ENCODE measurements at regions not wholly inside any gene's neighbourhood (a gene's known extent, or its start where the extent isn't known, plus 50 kb on each side); places are given as distances from the start of the nearest gene placed in this dataset.
A peak's percentile ranks its signal among the peaks of the same experiment; 100 is the strongest.

- no peak overlapping the region for H3K27ac ChIP-seq
- 8 to 85% (median 61%) methylated on average over 2 to 5 of the region's 5 CpGs for WGBS, 10 experiments
These were observed 58.5 kb downstream of the IGLL5 start for GRCh38 chr22:22946131-22946530.

GRCh38 chr22:22948651-22949571, 61.3 kb downstream of the IGLL5 start:
- in situ Hi-C loops (cut with MboI; ENCODE audit: low pct_unique_long_range_greater_than_20kb in 2 of 9, low sequenced_read_pairs in 9 of 9, unreplicated experiment in 9 of 9), result no loop called here
- WGBS, 10 experiments, result 0 to 87% (median 64%) methylated on average over 1 to 7 of the region's 10 CpGs; no CpG with 5 or more reads in 1 of the 10 experiments
- no peak overlapping the region for H3K4me3 ChIP-seq
- H3K27ac ChIP-seq, result peak overlapping the region; percentile 39 to 44
- no peaks in the 10 kb centered on the region for H3K4me1 ChIP-seq (replicated peaks in 1 of 2)
- ATAC-seq (replicated peaks in 6 of 8), result peak in 4 of 8 experiments; percentile 25 to 61 (median 43)

More at GRCh38 chr22:22946131-22946530, 58.5 kb downstream of the IGLL5 start:
- no peak for ATAC-seq (replicated peaks in 6 of 8)
- Histone ChIP-seq H3K4me1 (replicated peaks in 1 of 2) (no peaks in the 10 kb centered on the region), H3K4me3 (no peak overlapping the region)
- in situ Hi-C loops (cut with MboI; ENCODE audit: low pct_unique_long_range_greater_than_20kb in 2 of 9, low sequenced_read_pairs in 9 of 9, unreplicated experiment in 9 of 9), result no loop called here

DNA sequence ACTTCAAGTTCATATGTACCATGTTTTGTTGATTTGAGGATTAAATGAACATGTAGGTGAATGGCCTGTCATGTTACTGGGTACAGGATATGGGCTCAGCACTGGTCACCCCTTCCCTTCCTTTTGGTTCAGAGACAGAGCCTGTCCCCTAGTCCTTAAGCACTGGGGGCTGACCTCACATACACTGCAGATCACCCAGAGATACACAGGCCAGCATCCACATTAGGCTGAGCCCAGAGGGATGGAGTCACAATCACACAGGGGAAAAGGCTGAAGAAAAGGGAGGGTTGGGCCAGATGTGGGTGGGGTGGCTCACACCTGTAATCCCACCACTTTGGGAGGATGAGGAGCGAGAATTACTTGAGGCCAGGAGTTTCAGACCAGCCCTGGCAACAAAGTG, 62.3 kb downstream of the IGLL5 start:
- ATAC-seq (replicated peaks in 6 of 8), result no peak
- H3K4me3 ChIP-seq, result no peak overlapping the region
- no peaks in the 10 kb centered on the region for H3K4me1 ChIP-seq (replicated peaks in 1 of 2)
- no peak overlapping the region for H3K27ac ChIP-seq
- 25% methylated on average over 1 of the region's 1 CpG; no CpG with 5 or more reads in 9 of the 10 experiments for WGBS, 10 experiments
- in situ Hi-C loops (cut with MboI; ENCODE audit: low pct_unique_long_range_greater_than_20kb in 2 of 9, low sequenced_read_pairs in 9 of 9, unreplicated experiment in 9 of 9), result loop anchor here in 5 of 9 experiments (25.0 kb wide), 4 partner anchors 187 to 488 kb away; partner anchors contain the start of genes RAB36 (in 3 of the 5) and RSPH14 (in 3 of the 5)

DNA sequence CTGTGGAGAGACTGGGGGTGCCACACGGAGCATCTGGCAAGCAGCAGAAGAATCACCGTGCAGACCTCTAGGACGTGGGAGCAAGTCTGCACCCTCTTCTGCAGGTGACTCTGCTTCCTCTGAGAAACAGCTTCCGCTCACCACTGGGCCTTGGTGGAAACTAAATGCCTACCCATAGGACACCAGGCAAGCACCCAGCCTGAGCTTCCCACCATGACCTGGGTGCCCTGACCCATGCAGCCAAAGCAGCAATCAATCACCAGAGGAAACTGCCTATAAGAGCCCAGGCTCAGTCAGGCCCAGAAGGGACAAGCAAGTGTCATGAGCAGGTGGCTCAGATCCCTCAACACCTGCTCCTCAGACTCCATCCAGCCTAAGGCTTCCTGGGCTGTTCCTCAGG, 63.4 kb downstream of the IGLL5 start:
- in situ Hi-C loops (cut with MboI; ENCODE audit: low pct_unique_long_range_greater_than_20kb in 2 of 9, low sequenced_read_pairs in 9 of 9, unreplicated experiment in 9 of 9), result loop anchor here in 5 of 9 experiments (25.0 kb wide), 4 partner anchors 186 to 489 kb away; partner anchors contain the start of genes RAB36 (in 3 of the 5) and RSPH14 (in 3 of the 5)
- no peaks in the 10 kb centered on the region for H3K4me1 ChIP-seq (replicated peaks in 1 of 2)
- H3K4me3 ChIP-seq, result no peak overlapping the region
- no peak overlapping the region for H3K27ac ChIP-seq
- no peak for ATAC-seq (replicated peaks in 6 of 8)
- WGBS, 10 experiments, result 40 to 100% (median 86%) methylated on average over 1 to 3 of the region's 4 CpGs; no CpG with 5 or more reads in 5 of the 10 experiments

GRCh38 chr22:22952531-22953280, 65.1 kb downstream of the IGLL5 start:
- 16 to 85% (median 60%) methylated on average over 1 to 6 of the region's 6 CpGs; no CpG with 5 or more reads in 1 of the 10 experiments for WGBS, 10 experiments
- in situ Hi-C loops (cut with MboI; ENCODE audit: low pct_unique_long_range_greater_than_20kb in 2 of 9, low sequenced_read_pairs in 9 of 9, unreplicated experiment in 9 of 9), result loop anchor here in 5 of 9 experiments (25.0 kb wide), 4 partner anchors 185 to 490 kb away; partner anchors contain the start of genes RAB36 (in 3 of the 5) and RSPH14 (in 3 of the 5)
- ATAC-seq (replicated peaks in 6 of 8), result no peak
- Histone ChIP-seq H3K4me3 (no peak overlapping the region), H3K4me1 (replicated peaks in 1 of 2) (no peaks in the 10 kb centered on the region), H3K27ac (peak overlapping the region in 1 of 2 donors; percentile 59)

GRCh38 chr22:22953791-22954190, 66.2 kb downstream of the IGLL5 start:
- WGBS, 10 experiments, result 20 to 100% (median 41%) methylated on average over 1 to 5 of the region's 5 CpGs; no CpG with 5 or more reads in 1 of the 10 experiments
- in situ Hi-C loops (cut with MboI; ENCODE audit: low pct_unique_long_range_greater_than_20kb in 2 of 9, low sequenced_read_pairs in 9 of 9, unreplicated experiment in 9 of 9), result loop anchor here in 5 of 9 experiments (25.0 kb wide), 4 partner anchors 184 to 491 kb away; partner anchors contain the start of genes RAB36 (in 3 of the 5) and RSPH14 (in 3 of the 5)
- no peak for ATAC-seq (replicated peaks in 6 of 8)

GRCh38 chr22:22954656-22955055, 67.0 kb downstream of the IGLL5 start:
- Histone ChIP-seq H3K4me3 (no peak overlapping the region), H3K4me1 (replicated peaks in 1 of 2) (no peaks in the 10 kb centered on the region), H3K27ac (no peak overlapping the region)
- in situ Hi-C loops (cut with MboI; ENCODE audit: low pct_unique_long_range_greater_than_20kb in 2 of 9, low sequenced_read_pairs in 9 of 9, unreplicated experiment in 9 of 9), result loop anchor here in 6 of 9 experiments (5.0 to 25.0 kb wide), 5 partner anchors 173 to 492 kb away; partner anchors contain the start of genes RAB36 (in 3 of the 6) and RSPH14 (in 3 of the 6)
- ATAC-seq (replicated peaks in 6 of 8), result no peak
- 0 to 80% (median 36%) methylated on average over 1 to 13 of the region's 16 CpGs; no CpG with 5 or more reads in 1 of the 10 experiments for WGBS, 10 experiments

More at GRCh38 chr22:22953791-22954190, 66.2 kb downstream of the IGLL5 start:
- H3K4me1 ChIP-seq (replicated peaks in 1 of 2), result no peaks in the 10 kb centered on the region
- H3K4me3 ChIP-seq, result no peak overlapping the region
- H3K27ac ChIP-seq, result no peak overlapping the region

GRCh38 chr22:22955276-22955798, 67.7 kb downstream of the IGLL5 start:
- WGBS, 10 experiments, result 6 to 87% (median 41%) methylated on average over 1 to 3 of the region's 5 CpGs; no CpG with 5 or more reads in 4 of the 10 experiments
- Histone ChIP-seq H3K4me3 (no peak overlapping the region), H3K27ac (peak overlapping the region in 1 of 2 donors; percentile 32), H3K4me1 (replicated peaks in 1 of 2) (no peaks in the 10 kb centered on the region)
- in situ Hi-C loops (cut with MboI; ENCODE audit: low pct_unique_long_range_greater_than_20kb in 2 of 9, low sequenced_read_pairs in 9 of 9, unreplicated experiment in 9 of 9), result loop anchor here in 6 of 9 experiments (5.0 to 25.0 kb wide), 5 partner anchors 172 to 493 kb away; partner anchors contain the start of genes RAB36 (in 3 of the 6) and RSPH14 (in 3 of the 6)
- ATAC-seq (replicated peaks in 6 of 8), result peak in 5 of 8 experiments; percentile 9 to 31 (median 20)

- ATAC-seq (replicated peaks in 6 of 8), result peak; percentile 82 to 93 (median 90)
- no peaks in the 10 kb centered on the region for H3K4me1 ChIP-seq (replicated peaks in 1 of 2)
- H3K27ac ChIP-seq, result no peak overlapping the region
- in situ Hi-C loops (cut with MboI; ENCODE audit: low pct_unique_long_range_greater_than_20kb in 2 of 9, low sequenced_read_pairs in 9 of 9, unreplicated experiment in 9 of 9), result loop anchor here in 6 of 9 experiments (5.0 to 25.0 kb wide), 5 partner anchors 171 to 494 kb away; partner anchors contain the start of genes RAB36 (in 3 of the 6) and RSPH14 (in 3 of the 6)
- WGBS, 10 experiments, result 0 to 50% (median 21%) methylated on average over 2 to 7 of the region's 8 CpGs; no CpG with 5 or more reads in 1 of the 10 experiments
- H3K4me3 ChIP-seq, result no peak overlapping the region
These were observed 68.4 kb downstream of the IGLL5 start for GRCh38 chr22:22955866-22956535.

- WGBS, 10 experiments, result 0 to 100% (median 78%) methylated on average over 1 to 4 of the region's 5 CpGs; no CpG with 5 or more reads in 3 of the 10 experiments
- peak overlapping the region in 1 of 2 donors; percentile 50 for H3K27ac ChIP-seq
- no peak overlapping the region for H3K4me3 ChIP-seq
- H3K4me1 ChIP-seq (replicated peaks in 1 of 2), result no peaks in the 10 kb centered on the region
- ATAC-seq (replicated peaks in 6 of 8), result no peak
- in situ Hi-C loops (cut with MboI; ENCODE audit: low pct_unique_long_range_greater_than_20kb in 2 of 9, low sequenced_read_pairs in 9 of 9, unreplicated experiment in 9 of 9), result loop anchor here in 6 of 9 experiments (5.0 to 25.0 kb wide), 5 partner anchors 170 to 495 kb away; partner anchors contain the start of genes RAB36 (in 3 of the 6) and RSPH14 (in 3 of the 6)
These were observed 69.5 kb downstream of the IGLL5 start for GRCh38 chr22:22957090-22957489.

GRCh38 chr22:22958621-22959020, 71.0 kb downstream of the IGLL5 start:
- WGBS, 10 experiments, result 0 to 91% (median 60%) methylated on average over 1 to 4 of the region's 7 CpGs; no CpG with 5 or more reads in 5 of the 10 experiments
- ATAC-seq (replicated peaks in 6 of 8), result no peak
- Histone ChIP-seq H3K4me3 (no peak overlapping the region), H3K27ac (no peak overlapping the region), H3K4me1 (replicated peaks in 1 of 2) (no peaks in the 10 kb centered on the region)
- in situ Hi-C loops (cut with MboI; ENCODE audit: low pct_unique_long_range_greater_than_20kb in 2 of 9, low sequenced_read_pairs in 9 of 9, unreplicated experiment in 9 of 9), result loop anchor here in 6 of 9 experiments (5.0 to 25.0 kb wide), 5 partner anchors 169 to 496 kb away; partner anchors contain the start of genes RAB36 (in 3 of the 6) and RSPH14 (in 3 of the 6)

Data from motor neuron (in vitro differentiated cells).